Panc1 (cell line): ENCODE measurements at regions not wholly inside any gene's neighbourhood (a gene's known extent, or its start where the extent isn't known, plus 50 kb on each side); places are given as distances from the start of the nearest gene placed in this dataset.

Experiments
- ATAC-seq: fragments of 200-7000 bp; cut with Tn5 transposase; 2 replicates; pipeline ENCODE4 v1.9.1; 2020; ENCODE audit warnings: mild to moderate bottlenecking, moderate library complexity
- BruUV-seq: library from RNA; stranded (reverse); fragments of 400-500 nt; replicated peaks from 2 replicates; lab custom pipeline; 2021; lab: Mats Ljungman, UMichigan
- CTCF ChIA-PET: fragments of 300-600 bp; sonication (Branson Sonifier 250); formaldehyde crosslinking; loops from one replicate; lab custom pipeline; 2022; ENCODE audit warnings: antibody characterized with exemption; lab: Charles Lee
- POLR2A ChIA-PET: fragments of 300-600 bp; sonication (Branson Sonifier 250); formaldehyde crosslinking; loops from one replicate; lab custom pipeline; 2022; ENCODE audit warnings: antibody characterized with exemption; lab: Charles Lee
- DNase-seq: peaks from one replicate; pipeline ENCODE4 v3.0.0-alpha.2; 2010; ENCODE audit warnings: low read depth, low spot score
- H3K27ac ChIP-seq: 2 replicates; pipeline ENCODE4 v1.5.1; 2011; ENCODE audit warnings: mild to moderate bottlenecking, low read length, inconsistent platforms
- H3K27me3 ChIP-seq: fragments of 200-500 bp; sonication (Bioruptor generic); 2 replicates; pipeline ENCODE4 v1.6.0; 2014; ENCODE audit warnings: low read length, inconsistent platforms; ENCODE audit not compliant: control insufficient read depth, insufficient read depth
- H3K36me3 ChIP-seq: fragments of 200-500 bp; sonication (Bioruptor generic); 2 replicates; pipeline ENCODE4 v1.5.1; 2014; ENCODE audit warnings: inconsistent platforms, mild to moderate bottlenecking, low read length, moderate library complexity; ENCODE audit not compliant: control insufficient read depth, insufficient read depth
- H3K4me1 ChIP-seq: 2 replicates; pipeline ENCODE4 v1.5.1; 2011; ENCODE audit warnings: inconsistent platforms, mild to moderate bottlenecking, low read length, moderate library complexity; ENCODE audit not compliant: control insufficient read depth, insufficient read depth
- H3K4me3 ChIP-seq, 2 experiments: 2 replicates each; pipeline ENCODE4 v1.5.1; 2011 to 2012; ENCODE audit warnings: low read depth in 2 of 2, low read length in 2 of 2, mild to moderate bottlenecking in 2 of 2, inconsistent platforms in 1 of 2, moderate library complexity in 1 of 2
- H3K9me3 ChIP-seq: fragments of 200-500 bp; sonication (Bioruptor generic); 2 replicates; pipeline ENCODE4 v1.5.1; 2014; ENCODE audit warnings: low read depth, mild to moderate bottlenecking, inconsistent platforms, low read length, moderate library complexity; ENCODE audit not compliant: control insufficient read depth, insufficient read depth
- CTCF ChIP-seq: fragments of 450-650 bp; IDR thresholded peaks from 2 replicates; pipeline ENCODE4 v1.5.1; 2017; ENCODE audit warnings: mild to moderate bottlenecking
- POLR2AphosphoS5 ChIP-seq: IDR thresholded peaks from 2 replicates; pipeline ENCODE4 v1.6.1; 2012; ENCODE audit warnings: mild to moderate bottlenecking, low read depth, low read length, moderate library complexity
- REST ChIP-seq, 2 experiments: IDR thresholded peaks; 2 replicates each; pipeline ENCODE4 v1.6.1; 2011 to 2012; ENCODE audit warnings: low read depth in 2 of 2, control low read depth in 1 of 2, low read length in 1 of 2, mild to moderate bottlenecking in 1 of 2, moderate library complexity in 1 of 2; ENCODE audit not compliant: insufficient read depth in 1 of 2
- SIN3A ChIP-seq: IDR thresholded peaks from 2 replicates; pipeline ENCODE4 v1.6.1; 2012; ENCODE audit warnings: low read depth, mild to moderate bottlenecking, low read length, moderate library complexity, borderline replicate concordance; ENCODE audit not compliant: insufficient read depth
- TCF7L2 ChIP-seq: IDR thresholded peaks from 2 replicates; pipeline ENCODE4 v1.6.1; 2011; ENCODE audit warnings: mild to moderate bottlenecking, low read depth, low read length, inconsistent platforms
- in situ Hi-C: cut with HindIII; loops from 2 replicates; pipeline ENCODE4 v1.10.0; 2016; ENCODE audit warnings: low sequenced_read_pairs, low pct_unique_long_range_greater_than_20kb
- intact Hi-C: fragments of 100-400 bp; cut with micrococcal nuclease; formaldehyde crosslinking; loops from one replicate; pipeline ENCODE4 v1.10.0; 2022; ENCODE audit not compliant: unreplicated experiment

- in situ Hi-C loops (no loop called here), intact Hi-C loops (no loop called here)
- no peaks in the 10 kb centered on the region for H3K36me3 ChIP-seq
- no peak overlapping the region for H3K4me3 ChIP-seq
- H3K9me3 ChIP-seq = no peaks in the 10 kb centered on the region
- DNase-seq (no peak), ATAC-seq (no peak)
- TF ChIP-seq SIN3A (no peak), POLR2AphosphoS5 (no peak), REST (IDR thresholded peaks at IDR 0.05; ENCODE audit: insufficient read depth in 1 of 2, low read depth in 2 of 2, low read length in 1 of 2) (no peak), CTCF (no peak), TCF7L2 (no peak)
- CTCF ChIA-PET = no interaction called here
- H3K4me1 ChIP-seq = no peaks in the 10 kb centered on the region
- no TSS peak for BruUV-seq
- POLR2A ChIA-PET = no interaction called here
- no peaks in the 10 kb centered on the region for H3K27me3 ChIP-seq
- no peak overlapping the region for H3K27ac ChIP-seq
Measured at GRCh38 chr12:28683366-28683765, 465.7 kb upstream of the FAR2 start.

- no peaks in the 10 kb centered on the region for H3K27me3 ChIP-seq
- no peaks in the 10 kb centered on the region for H3K9me3 ChIP-seq
- no peak for TF ChIP-seq POLR2AphosphoS5
- TF ChIP-seq CTCF = no peak
- TF ChIP-seq TCF7L2 = no peak
- no peak for TF ChIP-seq REST (IDR thresholded peaks at IDR 0.05; ENCODE audit: insufficient read depth in 1 of 2, low read depth in 2 of 2, low read length in 1 of 2)
- no peak for TF ChIP-seq SIN3A
- no peak for DNase-seq
- no peaks in the 10 kb centered on the region for H3K36me3 ChIP-seq
- BruUV-seq = no TSS peak
- no peak overlapping the region for H3K4me3 ChIP-seq
- ChIA-PET POLR2A (no interaction called here), CTCF (no interaction called here)
- no peak overlapping the region for H3K27ac ChIP-seq
- intact Hi-C loops = no loop called here
- no peak for ATAC-seq
- H3K4me1 ChIP-seq = no peaks in the 10 kb centered on the region
- in situ Hi-C loops = no loop called here
Measured at GRCh38 chr12:28689398-28690175, 459.5 kb upstream of the FAR2 start.
